Endothelial cell (in vitro differentiated cells): ENCODE measurements at regions not wholly inside any gene's neighbourhood (a gene's known extent, or its start where the extent isn't known, plus 50 kb on each side); places are given as distances from the start of the nearest gene placed in this dataset.

ENCODE experiments used
- DNase-seq: peaks from one replicate; pipeline ENCODE4 v3.0.0; 2021; ENCODE audit warnings: low spot score
- H3K27ac Mint-ChIP-seq: one replicate; pipeline ENCODE4 v1.8.0; 2021; ENCODE audit warnings: mixed read lengths, inconsistent platforms; ENCODE audit not compliant: unreplicated experiment
- H3K27me3 Mint-ChIP-seq: one replicate; pipeline ENCODE4 v1.8.0; 2021; ENCODE audit warnings: mild to moderate bottlenecking, moderate library complexity, mixed read lengths, inconsistent platforms; ENCODE audit not compliant: unreplicated experiment
- H3K36me3 Mint-ChIP-seq: one replicate; pipeline ENCODE4 v1.8.0; 2021; ENCODE audit warnings: mild to moderate bottlenecking, low read depth, mixed read lengths, inconsistent platforms; ENCODE audit not compliant: unreplicated experiment
- H3K4me1 Mint-ChIP-seq: one replicate; pipeline ENCODE4 v1.8.0; 2021; ENCODE audit warnings: mild to moderate bottlenecking, mixed read lengths, inconsistent platforms; ENCODE audit not compliant: unreplicated experiment
- H3K4me3 Mint-ChIP-seq: one replicate; pipeline ENCODE4 v1.8.0; 2021; ENCODE audit warnings: mild to moderate bottlenecking, mixed read lengths, inconsistent platforms; ENCODE audit not compliant: unreplicated experiment
- H3K9me3 Mint-ChIP-seq: one replicate; pipeline ENCODE4 v1.8.0; 2021; ENCODE audit warnings: mixed read lengths, inconsistent platforms; ENCODE audit not compliant: unreplicated experiment
- TF ChIP-seq, protein P1 (sequence below): fragments of 200-600 bp; sonication (generic); IDR thresholded peaks from one replicate; pipeline ENCODE4 v1.5.0; 2021; ENCODE audit warnings: antibody characterized with exemption; ENCODE audit not compliant: unreplicated experiment

DNA sequence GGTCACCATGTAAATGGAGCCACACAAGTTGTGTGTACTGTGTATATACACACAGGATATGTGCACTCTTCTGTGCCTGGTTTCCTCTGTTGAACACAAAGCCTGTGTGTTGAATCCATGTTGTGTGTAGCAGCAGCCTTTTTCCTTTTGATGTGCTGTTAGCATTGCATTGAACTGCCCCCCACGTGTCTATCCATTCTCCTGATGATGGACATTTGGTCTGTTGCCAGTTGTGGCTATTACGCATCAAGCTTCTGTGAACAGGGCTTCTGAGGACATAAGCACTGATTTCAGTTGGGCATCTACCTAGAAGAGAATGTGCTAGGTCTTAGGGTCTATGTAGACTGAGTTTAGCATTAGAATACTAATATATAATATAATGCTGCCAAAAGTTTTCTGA, 77.4 kb downstream of the LSM3 start:
- Mint-ChIP-seq H3K27ac (no peak overlapping the region), H3K4me1 (peaks cover 3% of the 10 kb centered on the region), H3K27me3 (peaks cover 6% of the 10 kb centered on the region), H3K9me3 (no peaks in the 10 kb centered on the region), H3K36me3 (no peaks in the 10 kb centered on the region), H3K4me3 (no peak overlapping the region)
- DNase-seq, result no peak
- TF ChIP-seq, protein P1, sequence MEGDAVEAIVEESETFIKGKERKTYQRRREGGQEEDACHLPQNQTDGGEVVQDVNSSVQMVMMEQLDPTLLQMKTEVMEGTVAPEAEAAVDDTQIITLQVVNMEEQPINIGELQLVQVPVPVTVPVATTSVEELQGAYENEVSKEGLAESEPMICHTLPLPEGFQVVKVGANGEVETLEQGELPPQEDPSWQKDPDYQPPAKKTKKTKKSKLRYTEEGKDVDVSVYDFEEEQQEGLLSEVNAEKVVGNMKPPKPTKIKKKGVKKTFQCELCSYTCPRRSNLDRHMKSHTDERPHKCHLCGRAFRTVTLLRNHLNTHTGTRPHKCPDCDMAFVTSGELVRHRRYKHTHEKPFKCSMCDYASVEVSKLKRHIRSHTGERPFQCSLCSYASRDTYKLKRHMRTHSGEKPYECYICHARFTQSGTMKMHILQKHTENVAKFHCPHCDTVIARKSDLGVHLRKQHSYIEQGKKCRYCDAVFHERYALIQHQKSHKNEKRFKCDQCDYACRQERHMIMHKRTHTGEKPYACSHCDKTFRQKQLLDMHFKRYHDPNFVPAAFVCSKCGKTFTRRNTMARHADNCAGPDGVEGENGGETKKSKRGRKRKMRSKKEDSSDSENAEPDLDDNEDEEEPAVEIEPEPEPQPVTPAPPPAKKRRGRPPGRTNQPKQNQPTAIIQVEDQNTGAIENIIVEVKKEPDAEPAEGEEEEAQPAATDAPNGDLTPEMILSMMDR, result no peak

DNA sequence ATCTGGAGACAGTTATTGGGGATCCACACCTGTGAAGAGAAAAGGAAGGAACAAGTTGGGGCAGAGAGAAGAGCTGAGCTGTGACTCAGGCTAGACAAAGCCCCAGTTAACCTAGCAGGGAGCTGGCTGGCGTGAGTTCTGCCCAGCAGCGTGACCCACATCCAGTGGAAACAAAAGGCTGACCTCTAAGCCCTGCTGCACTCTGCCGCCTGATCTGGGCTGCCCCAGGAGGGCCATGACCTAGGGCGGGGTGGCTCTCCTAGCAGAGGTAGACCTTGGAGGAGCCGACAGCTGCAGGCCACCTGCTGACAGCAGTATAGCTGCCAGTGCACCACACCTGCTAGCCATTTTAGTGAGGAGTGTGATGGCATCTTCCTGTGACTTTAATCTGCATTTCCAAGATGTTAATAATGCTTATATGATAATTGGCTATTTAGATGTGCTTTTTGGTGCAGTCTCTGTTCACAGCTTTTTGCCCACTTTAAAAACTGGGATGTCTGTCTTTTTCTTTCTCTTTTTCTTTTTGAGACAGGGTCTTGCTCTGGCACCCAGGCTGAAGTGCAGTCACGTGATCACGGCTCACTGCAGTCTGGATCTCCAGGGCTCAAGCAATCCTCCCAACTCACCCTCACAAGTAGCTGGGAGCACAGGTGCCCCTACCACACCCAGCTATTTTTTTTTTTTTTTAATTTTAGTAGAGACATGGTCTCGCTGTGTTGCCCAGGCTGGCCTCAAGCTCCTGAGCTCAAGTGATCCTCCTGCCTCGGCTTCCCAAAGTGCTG, 78.1 kb downstream of the LSM3 start:
- peaks cover 3% of the 10 kb centered on the region for H3K4me1 Mint-ChIP-seq
- H3K36me3 Mint-ChIP-seq, result no peaks in the 10 kb centered on the region
- DNase-seq, result no peak
- no peak overlapping the region for H3K27ac Mint-ChIP-seq
- TF ChIP-seq, protein P1, result no peak
- H3K9me3 Mint-ChIP-seq, result no peaks in the 10 kb centered on the region
- peaks cover 9% of the 10 kb centered on the region for H3K27me3 Mint-ChIP-seq
- H3K4me3 Mint-ChIP-seq, result no peak overlapping the region

DNA sequence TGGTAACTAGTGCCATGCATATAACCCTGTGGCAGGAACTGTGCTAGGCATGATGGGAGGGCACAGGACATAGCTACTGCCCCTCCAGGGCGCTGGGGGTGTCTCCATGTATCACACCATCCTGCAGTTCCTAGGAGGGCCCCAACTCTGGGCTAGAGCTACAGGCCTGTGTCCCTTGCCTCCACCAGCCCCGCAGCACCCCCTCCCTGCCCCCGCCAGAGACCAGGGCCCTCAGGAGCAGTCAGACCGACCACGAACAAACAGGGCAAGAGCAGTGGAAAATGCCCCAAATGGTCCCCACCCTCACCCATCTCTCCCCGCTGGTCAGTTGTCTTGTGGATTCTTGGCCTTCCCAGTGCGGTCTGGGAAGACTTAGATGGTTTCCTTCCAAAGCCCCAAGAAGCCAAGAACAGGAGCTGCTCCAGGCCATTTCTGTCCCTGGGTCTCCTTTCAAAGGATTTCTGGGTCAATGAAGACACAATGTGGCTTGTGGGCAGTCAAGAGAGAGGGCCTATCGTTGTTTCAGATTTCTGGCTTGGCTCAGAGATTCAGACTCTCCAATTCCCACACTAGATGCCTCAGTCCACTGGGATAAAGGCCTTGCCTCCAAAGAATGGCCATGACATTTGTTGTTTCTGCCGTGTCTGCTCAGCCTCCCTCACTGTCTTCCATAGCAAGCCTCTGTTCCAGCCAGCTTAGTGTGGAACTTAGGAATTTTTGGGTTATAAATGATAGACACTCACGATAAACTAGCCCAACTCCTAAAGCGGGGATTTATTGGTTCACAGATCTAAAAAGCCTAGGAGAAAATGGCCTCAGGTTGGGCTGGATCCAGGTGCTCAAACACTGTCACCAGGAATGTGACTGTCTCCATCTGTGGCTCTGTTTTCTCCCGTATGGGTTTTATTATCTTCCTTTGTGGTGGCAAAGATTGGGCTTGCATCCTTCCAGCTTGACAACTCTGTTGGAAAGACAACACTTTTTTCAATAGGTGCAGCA, 80.6 kb downstream of the LSM3 start:
- Mint-ChIP-seq H3K36me3 (no peaks in the 10 kb centered on the region), H3K27me3 (peaks cover 6% of the 10 kb centered on the region), H3K9me3 (no peaks in the 10 kb centered on the region), H3K27ac (no peak overlapping the region), H3K4me1 (peaks cover 3% of the 10 kb centered on the region), H3K4me3 (no peak overlapping the region)
- DNase-seq, result no peak
- TF ChIP-seq, protein P1, result no peak

DNA sequence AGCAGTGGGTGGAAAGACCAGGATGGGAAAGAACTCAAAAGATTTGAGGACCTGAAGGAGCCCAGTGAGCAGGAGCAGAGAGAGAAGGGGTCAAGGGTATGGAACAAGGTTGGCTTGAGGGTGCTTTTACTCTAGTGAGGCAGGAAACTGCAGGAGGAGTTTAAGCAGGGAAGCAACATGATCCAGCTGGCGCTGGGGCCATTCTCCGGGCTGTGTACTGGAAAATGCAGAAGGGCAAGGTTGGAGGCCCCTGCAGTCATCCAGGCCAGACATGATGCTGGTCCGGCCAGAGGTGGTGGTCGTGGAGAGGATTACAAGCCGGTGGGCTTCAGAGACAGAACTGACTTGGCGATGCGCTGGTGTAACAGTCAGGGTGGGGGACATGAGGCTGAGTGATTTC, 81.8 kb downstream of the LSM3 start:
- H3K27ac Mint-ChIP-seq, result no peak overlapping the region
- TF ChIP-seq, protein P1, result no peak
- peaks cover 6% of the 10 kb centered on the region for H3K27me3 Mint-ChIP-seq
- DNase-seq, result no peak
- no peaks in the 10 kb centered on the region for H3K36me3 Mint-ChIP-seq
- no peak overlapping the region for H3K4me3 Mint-ChIP-seq
- H3K9me3 Mint-ChIP-seq, result no peaks in the 10 kb centered on the region
- H3K4me1 Mint-ChIP-seq, result peaks cover 3% of the 10 kb centered on the region
